ENCODE measurements at regions not wholly inside any gene's neighbourhood (a gene's known extent, or its start where the extent isn't known, plus 50 kb on each side); places are given as distances from the start of the nearest gene placed in this dataset.

- H3K27ac ChIP-seq, result no peak overlapping the region
- TF ChIP-seq ZFX (IDR thresholded peaks at IDR 0.05), result no peak
- TF ChIP-seq CTCF (conservative IDR thresholded peaks at IDR 0.05), result no peak
These were observed 368.0 kb upstream of the DLGAP1 start for GRCh38 chr18:4823091-4823490.

DNA sequence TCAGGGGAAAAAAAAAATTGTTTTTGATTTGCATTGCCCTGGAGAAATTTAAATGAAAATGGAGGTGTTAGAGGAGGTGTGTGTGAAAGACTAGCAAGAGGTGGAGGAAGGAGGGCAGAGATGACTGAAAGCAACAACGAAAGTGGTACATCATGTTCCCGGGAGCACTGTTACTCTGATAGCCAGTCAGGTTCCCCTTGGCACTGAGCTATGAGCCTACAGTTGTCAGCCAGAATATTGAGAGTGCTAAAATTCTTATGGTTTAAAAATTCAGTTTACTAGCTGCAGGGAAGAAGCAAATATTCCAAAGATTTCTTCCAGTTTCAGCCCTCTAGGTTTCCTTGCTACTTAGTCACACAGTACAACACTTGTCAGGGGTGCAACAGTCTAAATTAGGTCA, 366.7 kb upstream of the DLGAP1 start:
- TF ChIP-seq ZFX (IDR thresholded peaks at IDR 0.05) (no peak), CTCF (conservative IDR thresholded peaks at IDR 0.05) (no peak)
- H3K27ac ChIP-seq, result no peak overlapping the region

DNA sequence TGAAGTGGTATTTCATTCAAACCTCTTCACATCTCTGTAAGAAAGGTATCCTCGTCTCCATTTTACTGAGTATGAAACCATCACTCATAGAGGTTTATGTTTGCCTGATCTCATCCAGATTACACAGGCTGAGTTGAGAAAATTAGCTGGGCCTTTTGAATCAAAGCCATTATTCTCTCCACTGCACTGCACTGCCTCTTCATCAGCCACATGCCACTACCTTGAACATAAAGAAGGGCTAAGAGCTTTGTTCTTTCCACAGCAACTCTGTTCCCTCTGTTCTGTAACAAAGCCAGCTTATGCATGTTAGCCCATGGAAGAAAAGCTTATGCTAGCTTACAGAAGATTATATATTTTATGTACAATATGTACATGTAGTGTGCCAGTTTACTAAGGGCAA, 362.6 kb upstream of the DLGAP1 start:
- no peak for TF ChIP-seq CTCF (conservative IDR thresholded peaks at IDR 0.05)
- no peak for TF ChIP-seq ZFX (IDR thresholded peaks at IDR 0.05)
- no peak overlapping the region for H3K27ac ChIP-seq

DNA sequence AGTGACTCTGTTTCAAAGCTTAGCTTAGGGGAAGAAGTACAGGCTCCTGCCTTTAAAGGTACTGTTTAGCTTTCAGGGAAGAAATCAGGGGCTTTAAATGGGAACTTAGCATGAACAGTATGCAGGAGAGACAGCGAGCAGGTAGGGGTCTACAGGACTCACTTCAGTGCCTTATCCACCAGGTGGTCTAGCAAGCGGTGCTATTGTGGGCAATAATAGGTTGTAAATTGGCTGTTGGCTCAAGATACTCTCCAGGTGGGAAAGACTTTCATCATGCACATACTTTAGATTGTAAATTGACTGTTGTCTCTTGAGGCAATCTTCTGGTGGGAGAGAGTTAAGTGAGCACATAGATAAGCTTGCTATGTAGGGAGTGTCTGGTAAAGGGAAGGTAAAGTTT, 358.6 kb upstream of the DLGAP1 start:
- TF ChIP-seq CTCF (conservative IDR thresholded peaks at IDR 0.05) (no peak), ZFX (IDR thresholded peaks at IDR 0.05) (no peak)
- no peak overlapping the region for H3K27ac ChIP-seq

DNA sequence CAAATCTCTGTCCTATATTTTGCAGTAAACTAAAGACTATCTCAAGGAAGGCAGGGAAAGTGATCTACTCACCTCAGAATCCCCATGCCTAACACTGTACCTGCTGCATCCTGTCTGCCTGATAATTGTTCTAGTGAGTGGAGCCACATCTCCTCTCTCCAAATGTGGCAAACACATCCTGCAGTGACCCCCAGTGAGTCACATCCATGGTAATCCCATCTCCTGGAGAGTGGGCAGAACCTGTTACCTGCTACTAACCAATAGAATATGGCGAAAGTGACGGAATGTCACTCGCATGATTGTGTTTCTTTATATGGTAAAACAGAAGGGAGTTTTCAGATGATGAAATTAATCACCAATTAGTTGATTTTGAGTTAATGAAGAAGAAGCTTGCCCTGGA, 353.8 kb upstream of the DLGAP1 start:
- no peak for TF ChIP-seq CTCF (conservative IDR thresholded peaks at IDR 0.05)
- no peak for TF ChIP-seq ZFX (IDR thresholded peaks at IDR 0.05)
- H3K27ac ChIP-seq, result no peak overlapping the region

- TF ChIP-seq CTCF (conservative IDR thresholded peaks at IDR 0.05) (no peak), ZFX (IDR thresholded peaks at IDR 0.05) (no peak)
These were observed 352.6 kb upstream of the DLGAP1 start for GRCh38 chr18:4807604-4808293.

GRCh38 chr18:4806331-4806730, 351.2 kb upstream of the DLGAP1 start:
- no peak for TF ChIP-seq ZFX (IDR thresholded peaks at IDR 0.05)
- no peak for TF ChIP-seq CTCF (conservative IDR thresholded peaks at IDR 0.05)
- H3K27ac ChIP-seq, result no peak overlapping the region

More at GRCh38 chr18:4807604-4808293, 352.6 kb upstream of the DLGAP1 start:
- H3K27ac ChIP-seq, result no peak overlapping the region

All from C4-2B (cell line).